H1 (cell line): ENCODE measurements at regions not wholly inside any gene's neighbourhood (a gene's known extent, or its start where the extent isn't known, plus 50 kb on each side); places are given as distances from the start of the nearest gene placed in this dataset.

ENCODE experiments used
- CTCF ChIA-PET: fragments of 300-600 bp; sonication (Branson Sonifier 250); formaldehyde crosslinking; loops from one replicate; lab custom pipeline; 2021; ENCODE audit not compliant: partially characterized antibody; lab: Charles Lee
- POLR2A ChIA-PET: fragments of 300-600 bp; sonication (Branson Sonifier 250); formaldehyde crosslinking; loops from one replicate; lab custom pipeline; 2021; ENCODE audit warnings: inconsistent platforms; ENCODE audit not compliant: partially characterized antibody; lab: Charles Lee
- DNase-seq, 2 experiments: peaks; one replicate each; pipeline versions ENCODE4 v3.0.0 to v3.0.0-alpha.2; 2010 to 2022; ENCODE audit warnings: low spot score in 2 of 2, low read depth in 1 of 2, mixed read lengths in 1 of 2
- FAIRE-seq: peaks from 2 replicates; lab custom pipeline; 2011; peaks lifted over from hg19 to GRCh38; lab: Jason Lieb, UNC
- H2AFZ ChIP-seq: 2 replicates; pipeline ENCODE4 v1.8.1; 2012; ENCODE audit warnings: low read length, inconsistent platforms
- H2AK5ac ChIP-seq: 2 replicates; pipeline ENCODE4 v1.6.1; 2013; ENCODE audit warnings: low read depth, low read length
- H2BK120ac ChIP-seq: replicated peaks from 2 replicates; pipeline ENCODE3; 2013; ENCODE audit warnings: low read depth, low read length, inconsistent platforms
- H2BK12ac ChIP-seq: 2 replicates; pipeline ENCODE4 v1.6.1; 2013; ENCODE audit warnings: low read depth, low read length
- H2BK15ac ChIP-seq: 2 replicates; pipeline ENCODE4 v1.6.1; 2013; ENCODE audit warnings: low read length
- H2BK20ac ChIP-seq: 2 replicates; pipeline ENCODE4 v1.6.1; 2013; ENCODE audit warnings: low read length
- H2BK5ac ChIP-seq: 2 replicates; pipeline ENCODE4 v1.6.1; 2013; ENCODE audit warnings: low read depth, low read length
- H3K14ac ChIP-seq: 2 replicates; pipeline ENCODE4 v1.6.1; 2013; ENCODE audit warnings: inconsistent platforms; ENCODE audit not compliant: insufficient read length
- H3K18ac ChIP-seq: 2 replicates; pipeline ENCODE4 v1.6.1; 2013; ENCODE audit warnings: low read length; ENCODE audit errors: extremely low read depth
- H3K23ac ChIP-seq: 2 replicates; pipeline ENCODE4 v1.6.1; 2013; ENCODE audit warnings: inconsistent platforms; ENCODE audit not compliant: insufficient read length
- H3K23me2 ChIP-seq: 2 replicates; pipeline ENCODE4 v1.6.1; 2013; ENCODE audit warnings: low read depth, low read length
- H3K27ac ChIP-seq: 2 replicates; pipeline ENCODE4 v1.6.1; 2011; ENCODE audit warnings: low read depth, low read length, inconsistent platforms
- H3K27me3 ChIP-seq, 4 experiments: replicated peaks in 1 of 4; 1 replicate in 1 of 4; 2 replicates in 3 of 4; pipeline versions ENCODE4 v1.6.1 to v1.8.1; 2011 to 2013; ENCODE audit warnings: low read length in 3 of 4, mild to moderate bottlenecking in 3 of 4, inconsistent platforms in 2 of 4, mixed read lengths in 2 of 4, moderate library complexity in 1 of 4; ENCODE audit not compliant: control insufficient read depth in 3 of 4, insufficient read depth in 3 of 4; ENCODE audit errors: extremely low read depth in 1 of 4
- H3K36me3 ChIP-seq, 4 experiments: 2 replicates each; pipeline versions ENCODE4 v1.6.1 to v1.8.1; 2011 to 2013; ENCODE audit warnings: mild to moderate bottlenecking in 4 of 4, low read length in 3 of 4, moderate library complexity in 2 of 4, control low read depth in 1 of 4, inconsistent platforms in 1 of 4; ENCODE audit not compliant: insufficient read depth in 4 of 4, control insufficient read depth in 2 of 4
- H3K4ac ChIP-seq: replicated peaks from 2 replicates; pipeline ENCODE3; 2013; ENCODE audit warnings: low read length, low read depth, mixed read lengths, inconsistent platforms; ENCODE audit not compliant: insufficient read length
- H3K4me1 ChIP-seq, 4 experiments: replicated peaks in 1 of 4; 1 replicate in 1 of 4; 2 replicates in 3 of 4; pipeline versions ENCODE4 v1.6.1 to v1.8.1; 2011 to 2013; ENCODE audit warnings: low read length in 3 of 4, inconsistent platforms in 2 of 4, mixed read lengths in 1 of 4; ENCODE audit not compliant: insufficient read depth in 4 of 4, control insufficient read depth in 3 of 4
- H3K4me2 ChIP-seq, 2 experiments: 2 replicates each; pipeline versions ENCODE4 v1.6.1 to v1.8.1; 2011 to 2013; ENCODE audit warnings: low read depth in 2 of 2, low read length in 2 of 2, control low read depth in 1 of 2, inconsistent platforms in 1 of 2, mild to moderate bottlenecking in 1 of 2; ENCODE audit not compliant: insufficient read depth in 1 of 2
- H3K4me3 ChIP-seq, 4 experiments: fragments of 200-600, 300-600 bp in 1 of 4; sonication (generic), shearing (Covaris generic), sonication (Bioruptor Twin) in 1 of 4; 2 replicates each; pipeline versions ENCODE4 v1.5.1 to v1.8.1; 2011 to 2016; ENCODE audit warnings: low read length in 4 of 4, low read depth in 3 of 4, control low read depth in 2 of 4, inconsistent platforms in 2 of 4, mild to moderate bottlenecking in 2 of 4, mixed read lengths in 1 of 4, moderate library complexity in 1 of 4; ENCODE audit not compliant: insufficient read depth in 2 of 4; ENCODE audit errors: extremely low read depth in 1 of 4
- H3K56ac ChIP-seq: replicated peaks from 2 replicates; pipeline ENCODE3; 2013; ENCODE audit warnings: low read depth, mild to moderate bottlenecking, mixed read lengths, low read length, inconsistent platforms; ENCODE audit not compliant: insufficient read length
- H3K79me1 ChIP-seq: 2 replicates; pipeline ENCODE4 v1.6.1; 2013; ENCODE audit warnings: low read depth, low read length, control low read depth
- H3K79me2 ChIP-seq, 2 experiments: 2 replicates each; pipeline versions ENCODE4 v1.6.1 to v1.8.1; 2012 to 2013; ENCODE audit warnings: low read length in 2 of 2, mild to moderate bottlenecking in 2 of 2, inconsistent platforms in 1 of 2; ENCODE audit not compliant: insufficient read depth in 2 of 2, control insufficient read depth in 1 of 2
- H3K9ac ChIP-seq, 4 experiments: replicated peaks in 1 of 4; 1 replicate in 1 of 4; 2 replicates in 3 of 4; pipeline versions ENCODE4 v1.6.1 to v1.8.1; 2011 to 2013; ENCODE audit warnings: low read depth in 3 of 4, low read length in 3 of 4, control low read depth in 2 of 4, mild to moderate bottlenecking in 2 of 4, moderate library complexity in 2 of 4, inconsistent platforms in 1 of 4; ENCODE audit errors: extremely low read depth in 1 of 4
- H3K9me3 ChIP-seq, 2 experiments: 2 replicates each; pipeline versions ENCODE4 v1.6.1 to v1.8.1; 2012 to 2013; ENCODE audit warnings: mild to moderate bottlenecking in 2 of 2, moderate library complexity in 2 of 2, control low read depth in 1 of 2, inconsistent platforms in 1 of 2, low read depth in 1 of 2, low read length in 1 of 2, mixed read lengths in 1 of 2; ENCODE audit not compliant: insufficient read depth in 2 of 2
- H4K20me1 ChIP-seq, 2 experiments: replicated peaks in 1 of 2; 2 replicates each; pipeline versions ENCODE3 to v1.8.1; 2011 to 2013; ENCODE audit warnings: inconsistent platforms in 2 of 2, low read length in 2 of 2, mild to moderate bottlenecking in 1 of 2; ENCODE audit not compliant: insufficient read depth in 2 of 2, control insufficient read depth in 1 of 2
- H4K5ac ChIP-seq: 2 replicates; pipeline ENCODE4 v1.6.1; 2013; ENCODE audit warnings: low read length, low read depth, mixed read lengths, inconsistent platforms; ENCODE audit not compliant: insufficient read length
- H4K8ac ChIP-seq: 2 replicates; pipeline ENCODE4 v1.8.0; 2013; ENCODE audit warnings: mild to moderate bottlenecking, moderate library complexity, low read length, inconsistent platforms; ENCODE audit not compliant: insufficient read depth; ENCODE audit errors: extremely low read depth
- H4K91ac ChIP-seq: replicated peaks from 2 replicates; pipeline ENCODE3; 2013; ENCODE audit warnings: low read length, mixed read lengths, inconsistent platforms; ENCODE audit not compliant: insufficient read length
- BCL11A ChIP-seq, 2 experiments: IDR thresholded peaks; one replicate each; pipeline ENCODE4 v1.6.1; 2011; ENCODE audit warnings: low read depth in 2 of 2, low read length in 2 of 2, mild to moderate bottlenecking in 2 of 2
- CBX5 ChIP-seq: fragments of 300-800, 300-1000 bp; sonication (generic); IDR thresholded peaks from 2 replicates; pipeline ENCODE4 v1.7.1; 2016; ENCODE audit warnings: antibody characterized with exemption, low read length, low read depth
- CTBP2 ChIP-seq: IDR thresholded peaks from 2 replicates; pipeline ENCODE4 v1.7.0; 2011; ENCODE audit warnings: borderline replicate concordance, mild to moderate bottlenecking, moderate library complexity, mixed read lengths, low read length; ENCODE audit not compliant: insufficient read depth, insufficient read length
- EGR1 ChIP-seq: IDR thresholded peaks from 2 replicates; pipeline ENCODE4 v1.6.1; 2011; ENCODE audit warnings: low read depth, low read length, borderline replicate concordance
- HDAC2 ChIP-seq, 2 experiments: fragments of 300-600 bp in 1 of 2; sonication (generic) in 1 of 2; IDR thresholded peaks; 2 replicates each; pipeline ENCODE4 v1.6.1; 2011 to 2012; ENCODE audit warnings: low read depth in 2 of 2, low read length in 2 of 2, mild to moderate bottlenecking in 2 of 2, moderate library complexity in 2 of 2, borderline replicate concordance in 1 of 2, inconsistent platforms in 1 of 2
- MAFK ChIP-seq: IDR thresholded peaks from 2 replicates; pipeline ENCODE4 v1.6.1; 2012; ENCODE audit warnings: low read depth, mild to moderate bottlenecking, improper control_type of control experiment, low read length
- SAP30 ChIP-seq: fragments of 300-600 bp; sonication (generic); IDR thresholded peaks from 2 replicates; pipeline ENCODE4 v1.7.1; 2012; ENCODE audit warnings: low read length, moderate library complexity, mild to moderate bottlenecking, inconsistent platforms; ENCODE audit not compliant: insufficient read depth, insufficient replicate concordance
- SP4 ChIP-seq: IDR thresholded peaks from 2 replicates; pipeline ENCODE4 v1.6.1; 2012; ENCODE audit warnings: low read length, inconsistent platforms
- ZNF274 ChIP-seq: IDR thresholded peaks from 2 replicates; pipeline ENCODE4 v1.7.0; 2012; ENCODE audit warnings: low read length, borderline replicate concordance; ENCODE audit errors: extremely low read depth
- WGBS, 2 experiments: shearing (Covaris generic) in 1 of 2; methylation state at CpG; one replicate each; pipeline versions ENCODE4 v1.1.6 to v1.1.7; 2013 to 2015; ENCODE audit warnings: low lambda C conversion rate in 2 of 2, mixed read lengths in 2 of 2, inconsistent platforms in 1 of 2, low coverage in 1 of 2, missing lambda C conversion rate in 1 of 2; ENCODE audit not compliant: insufficient replicate concordance in 2 of 2, insufficient coverage in 1 of 2, insufficient read length in 1 of 2; ENCODE audit errors: extremely low coverage in 1 of 2, missing lambda C conversion rate in 1 of 2; 5-methylcytosine and 5-hydroxymethylcytosine counted together
- TF ChIP-seq, protein P1 (sequence below): IDR thresholded peaks from 2 replicates; pipeline ENCODE4 v1.6.1; 2012; ENCODE audit warnings: inconsistent platforms
- TF ChIP-seq, protein P2 (sequence below), 3 experiments: IDR thresholded peaks; 1 replicate in 2 of 3; 2 replicates in 1 of 3; pipeline versions ENCODE4 v1.5.1 to v1.6.1; 2011; ENCODE audit warnings: low read length in 3 of 3, mild to moderate bottlenecking in 3 of 3, inconsistent platforms in 2 of 3, low read depth in 1 of 3, moderate library complexity in 1 of 3; ENCODE audit not compliant: insufficient read depth in 1 of 3; ENCODE audit errors: control extremely low read depth in 1 of 3

DNA sequence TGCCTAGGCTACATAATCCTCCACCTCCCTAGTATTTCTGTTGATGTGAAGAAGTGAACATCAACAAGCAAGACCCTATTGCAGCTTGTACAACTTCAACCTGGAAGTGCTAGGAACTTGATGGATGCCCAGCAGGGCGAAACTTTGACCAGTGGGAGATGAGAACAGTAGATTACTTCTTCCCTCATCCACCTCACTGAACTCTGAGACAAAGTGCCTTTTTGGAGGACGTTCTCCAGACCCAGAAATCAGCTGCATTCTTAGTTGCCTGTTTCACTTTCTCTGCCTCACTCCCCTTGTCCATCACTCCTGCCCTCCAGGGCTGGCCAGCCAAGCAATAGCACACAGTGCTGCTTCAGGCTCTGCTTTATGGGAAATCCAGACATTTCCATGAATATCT lies 683.4 kb downstream of the GALC start:
- Histone ChIP-seq H3K23me2 (no peaks in the 10 kb centered on the region; the same call in 1 of the 2 replicates), H4K91ac (no peak overlapping the region), H3K4ac (no peak overlapping the region), H2BK120ac (no peak overlapping the region), H3K4me3 (no peak overlapping the region), H3K27me3 (no peaks in the 10 kb centered on the region), H4K20me1 (no peaks in the 10 kb centered on the region), H3K18ac (no peak overlapping the region), H3K4me2 (no peak overlapping the region), H3K79me2 (no peaks in the 10 kb centered on the region), H4K5ac (no peak overlapping the region), H2BK12ac (no peak overlapping the region), H3K4me1 (no peaks in the 10 kb centered on the region), H3K23ac (no peak overlapping the region), H3K14ac (no peak overlapping the region), H3K9me3 (no peaks in the 10 kb centered on the region), H2BK5ac (no peak overlapping the region), H2BK20ac (no peak overlapping the region), H3K36me3 (no peaks in the 10 kb centered on the region), H3K56ac (no peak overlapping the region), H2AFZ (no peak overlapping the region), H4K8ac (no peak overlapping the region), H2AK5ac (no peak overlapping the region), H3K9ac (no peak overlapping the region), H2BK15ac (no peak overlapping the region), H3K79me1 (no peaks in the 10 kb centered on the region), H3K27ac (no peak overlapping the region)
- FAIRE-seq (no peak), DNase-seq (no peak)
- WGBS, 2 experiments = 84% methylated on average over 2 of the region's 2 CpGs; no CpG with 5 or more reads in 1 of the 2 experiments
- ChIA-PET POLR2A (no interaction called here), CTCF (no interaction called here)
- TF ChIP-seq CTBP2 = no peak
- TF ChIP-seq, protein P1, sequence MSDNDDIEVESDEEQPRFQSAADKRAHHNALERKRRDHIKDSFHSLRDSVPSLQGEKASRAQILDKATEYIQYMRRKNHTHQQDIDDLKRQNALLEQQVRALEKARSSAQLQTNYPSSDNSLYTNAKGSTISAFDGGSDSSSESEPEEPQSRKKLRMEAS = no peak
- no peak for TF ChIP-seq SAP30
- TF ChIP-seq, protein P2, sequence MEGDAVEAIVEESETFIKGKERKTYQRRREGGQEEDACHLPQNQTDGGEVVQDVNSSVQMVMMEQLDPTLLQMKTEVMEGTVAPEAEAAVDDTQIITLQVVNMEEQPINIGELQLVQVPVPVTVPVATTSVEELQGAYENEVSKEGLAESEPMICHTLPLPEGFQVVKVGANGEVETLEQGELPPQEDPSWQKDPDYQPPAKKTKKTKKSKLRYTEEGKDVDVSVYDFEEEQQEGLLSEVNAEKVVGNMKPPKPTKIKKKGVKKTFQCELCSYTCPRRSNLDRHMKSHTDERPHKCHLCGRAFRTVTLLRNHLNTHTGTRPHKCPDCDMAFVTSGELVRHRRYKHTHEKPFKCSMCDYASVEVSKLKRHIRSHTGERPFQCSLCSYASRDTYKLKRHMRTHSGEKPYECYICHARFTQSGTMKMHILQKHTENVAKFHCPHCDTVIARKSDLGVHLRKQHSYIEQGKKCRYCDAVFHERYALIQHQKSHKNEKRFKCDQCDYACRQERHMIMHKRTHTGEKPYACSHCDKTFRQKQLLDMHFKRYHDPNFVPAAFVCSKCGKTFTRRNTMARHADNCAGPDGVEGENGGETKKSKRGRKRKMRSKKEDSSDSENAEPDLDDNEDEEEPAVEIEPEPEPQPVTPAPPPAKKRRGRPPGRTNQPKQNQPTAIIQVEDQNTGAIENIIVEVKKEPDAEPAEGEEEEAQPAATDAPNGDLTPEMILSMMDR (IDR thresholded peaks at IDR 0.05; ENCODE audit: control extremely low read depth in 1 of 3, insufficient read depth in 1 of 3, low read depth in 1 of 3, low read length in 3 of 3) = no peak
- TF ChIP-seq ZNF274 = no peak
- TF ChIP-seq HDAC2 (IDR thresholded peaks at IDR 0.05; ENCODE audit: borderline replicate concordance in 1 of 2, low read depth in 2 of 2, low read length in 2 of 2) = no peak
- TF ChIP-seq BCL11A (IDR thresholded peaks at IDR 0.05; ENCODE audit: low read depth in 2 of 2, low read length in 2 of 2) = no peak
- no peak for TF ChIP-seq EGR1
- no peak for TF ChIP-seq CBX5
- no peak for TF ChIP-seq SP4
- no peak for TF ChIP-seq MAFK
